Colon (tissue), 2 donors: ENCODE measurements at regions not wholly inside any gene's neighbourhood (a gene's known extent, or its start where the extent isn't known, plus 50 kb on each side); places are given as distances from the start of the nearest gene placed in this dataset.
"Not testable (repeated sequence)": the region's sequence is repeated elsewhere in the genome, so short reads cannot be mapped to it uniquely, and the experiment has no call there.

Source experiments
- FAIRE-seq: peaks from 2 replicates; lab custom pipeline; 2012; peaks lifted over from hg19 to GRCh38; lab: Jason Lieb, UNC
- donor health status: control.
- donor health status: control.

DNA sequence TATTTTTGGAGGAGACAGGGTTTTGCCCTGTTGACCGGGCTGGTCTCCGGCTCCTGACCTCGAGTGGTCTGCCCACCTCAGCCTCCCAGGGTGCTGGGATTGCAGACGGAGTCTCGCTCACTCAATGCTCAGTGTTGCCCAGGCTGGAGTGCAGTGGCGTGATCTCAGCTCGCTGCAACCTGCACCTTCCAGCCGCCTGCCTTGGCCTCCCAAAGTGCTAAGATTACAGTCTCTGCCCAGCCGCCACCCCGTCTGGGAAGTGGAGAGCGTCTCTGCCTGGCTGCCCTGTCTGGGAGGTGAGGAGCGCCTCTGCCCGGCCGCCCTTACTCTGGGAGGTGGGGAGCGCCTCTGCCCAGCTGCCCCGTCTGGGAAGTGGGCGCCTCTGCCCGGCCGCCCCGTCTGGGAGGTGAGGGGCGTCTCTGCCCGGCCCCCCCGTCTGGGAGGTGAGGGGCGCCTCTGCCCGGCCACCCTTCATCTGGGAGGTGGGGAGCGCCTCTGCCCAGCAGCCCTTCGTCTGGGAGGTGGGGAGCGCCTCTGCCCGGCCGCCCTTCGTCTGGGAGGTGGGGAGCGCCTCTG is 249.8 kb upstream of the USP15 start:
- not testable (repeated sequence) for FAIRE-seq

DNA sequence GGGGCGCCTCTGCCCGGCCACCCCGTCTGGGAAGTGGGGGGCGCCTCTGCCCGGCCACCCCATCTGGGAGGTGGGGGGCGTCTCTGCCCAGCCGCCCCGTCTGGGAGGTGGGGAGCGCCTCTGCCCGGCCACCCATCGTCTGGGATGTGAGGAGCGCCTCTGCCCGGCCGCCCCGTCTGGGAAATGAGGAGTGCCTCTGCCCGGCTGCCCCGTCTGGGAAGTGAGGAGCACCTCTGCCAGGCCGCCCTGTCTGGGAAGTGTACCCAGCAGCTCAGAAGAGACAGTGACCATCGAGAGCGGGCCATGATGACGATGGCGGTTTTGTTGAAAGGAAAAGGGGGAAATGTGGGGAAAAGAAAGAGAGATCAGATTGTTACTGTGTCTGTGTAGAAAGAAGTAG is 249.2 kb upstream of the USP15 start:
- FAIRE-seq: not testable (repeated sequence)

DNA sequence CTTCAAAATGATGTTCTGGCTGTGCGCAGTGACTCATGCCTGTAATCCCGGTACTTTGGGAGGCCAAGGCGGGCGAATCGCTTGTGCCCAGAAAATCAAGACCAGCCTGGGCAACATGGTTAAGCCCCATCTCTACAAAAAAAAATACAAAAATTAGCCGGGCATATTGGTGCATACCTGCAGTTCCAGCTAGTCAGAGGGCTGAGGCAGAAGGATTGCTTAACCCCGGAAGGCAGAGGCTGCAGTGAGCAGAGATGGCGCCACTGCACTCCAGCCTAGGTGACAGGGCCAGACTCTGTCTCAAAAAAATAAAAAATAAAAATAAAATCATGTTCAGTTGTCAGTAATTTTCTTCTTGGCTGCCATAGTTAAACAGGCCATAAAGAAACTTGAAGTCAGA is 245.9 kb upstream of the USP15 start:
- no peak for FAIRE-seq

DNA sequence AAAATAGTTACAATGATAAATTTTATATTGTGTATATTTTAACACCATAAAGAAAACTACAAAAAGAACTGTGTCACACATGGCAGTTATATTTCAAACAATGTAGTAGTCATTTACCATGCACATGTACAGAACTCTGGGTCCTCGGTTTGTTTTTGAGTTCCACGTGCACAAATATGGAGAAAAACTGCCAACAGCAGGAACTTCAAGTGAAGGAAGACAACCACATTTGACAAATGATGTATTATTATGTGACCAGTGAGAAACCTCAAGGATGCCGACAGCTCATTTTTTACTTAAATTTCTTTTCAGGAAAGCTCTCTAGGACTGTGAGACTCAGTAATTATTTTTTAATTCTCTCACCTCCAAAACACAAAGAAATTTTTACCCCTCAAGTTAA is 244.2 kb upstream of the USP15 start:
- no peak for FAIRE-seq

DNA sequence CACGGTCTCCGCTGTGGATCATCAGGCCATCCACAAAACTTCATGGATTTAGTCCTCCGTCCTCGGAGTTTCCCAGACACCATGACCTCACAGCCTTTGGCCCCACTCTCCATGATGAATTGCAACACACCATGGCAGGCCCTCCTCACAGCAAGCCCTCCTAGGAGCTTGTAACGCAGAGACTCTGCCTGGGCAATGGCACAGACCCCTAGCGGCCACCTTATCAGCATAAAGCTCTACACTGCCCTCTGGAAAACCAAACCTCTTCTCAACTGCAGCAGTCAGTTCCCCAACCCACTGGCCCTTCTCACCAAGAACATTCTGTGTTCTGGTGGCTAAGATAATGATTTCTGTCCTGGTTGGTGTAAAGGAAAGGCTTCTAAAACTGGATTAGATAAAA is 238.4 kb upstream of the USP15 start:
- FAIRE-seq: no peak

DNA sequence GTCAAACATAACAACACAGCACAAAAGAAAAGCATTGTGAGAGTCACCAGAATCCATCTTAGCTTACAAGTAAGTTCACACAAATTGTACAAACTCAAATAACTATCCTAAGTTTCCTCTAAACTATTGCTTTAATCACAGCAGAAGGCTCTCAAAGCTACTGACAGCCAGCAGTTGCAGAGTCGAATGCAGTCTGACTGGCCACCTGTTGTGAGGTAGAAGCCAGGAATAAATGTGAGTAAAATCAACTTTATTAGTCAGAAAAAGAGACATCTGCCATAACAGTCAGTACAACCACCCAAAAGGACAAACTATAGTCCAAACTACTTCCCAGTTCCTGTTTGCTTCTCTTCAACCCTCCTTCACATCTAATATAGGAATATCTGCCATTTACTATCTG is 231.7 kb upstream of the USP15 start:
- FAIRE-seq: no peak

DNA sequence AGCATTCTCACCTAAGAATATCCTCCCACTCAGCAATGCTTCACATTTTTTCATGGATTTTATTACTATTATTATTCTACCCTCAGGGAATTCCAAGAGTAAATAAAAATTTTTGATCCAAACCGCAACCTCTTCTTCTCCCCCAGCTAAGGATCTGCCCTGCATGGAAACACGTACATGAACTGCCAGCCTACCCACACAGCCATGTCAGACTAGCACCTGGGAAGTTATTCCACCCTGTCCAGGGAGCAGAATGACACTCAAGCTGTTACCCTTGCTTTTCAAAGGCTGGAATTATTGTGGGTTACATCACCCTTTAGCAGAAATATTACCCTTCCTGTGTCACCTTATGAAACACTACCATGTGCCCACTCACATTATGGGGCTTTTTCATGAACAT is 227.3 kb upstream of the USP15 start:
- no peak for FAIRE-seq

DNA sequence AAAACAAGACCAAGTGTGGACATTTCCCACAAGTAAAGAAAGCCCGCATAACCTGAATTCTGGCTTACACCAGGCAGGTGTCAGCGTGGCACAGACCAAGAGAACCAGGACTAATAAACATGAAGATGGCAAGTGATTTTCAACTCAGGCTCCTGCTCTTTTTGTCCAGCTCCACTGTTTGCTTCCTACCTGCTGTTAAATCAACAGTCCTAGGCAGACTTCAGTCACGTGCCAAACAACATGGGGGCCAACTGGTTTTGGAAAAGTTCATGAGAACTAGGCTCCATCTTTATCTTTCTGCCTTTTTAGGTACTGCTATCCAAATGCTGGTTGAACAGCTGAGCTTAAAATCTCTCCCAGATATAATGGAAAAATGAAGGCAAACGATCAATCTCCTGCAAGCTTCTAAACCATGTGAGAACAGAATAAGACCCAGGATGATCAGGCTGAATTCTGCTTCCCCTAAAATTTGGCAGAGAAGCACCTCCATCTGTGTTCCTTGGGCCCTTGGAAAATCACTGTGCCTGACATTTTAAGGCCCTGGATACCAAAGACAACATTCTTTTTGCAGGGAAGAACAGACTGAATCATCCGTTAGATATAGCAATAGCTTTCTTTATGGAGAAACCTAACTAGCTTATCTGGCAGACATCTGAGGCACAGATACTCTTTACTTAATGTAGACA is 215.6 kb upstream of the USP15 start:
- FAIRE-seq: no peak

DNA sequence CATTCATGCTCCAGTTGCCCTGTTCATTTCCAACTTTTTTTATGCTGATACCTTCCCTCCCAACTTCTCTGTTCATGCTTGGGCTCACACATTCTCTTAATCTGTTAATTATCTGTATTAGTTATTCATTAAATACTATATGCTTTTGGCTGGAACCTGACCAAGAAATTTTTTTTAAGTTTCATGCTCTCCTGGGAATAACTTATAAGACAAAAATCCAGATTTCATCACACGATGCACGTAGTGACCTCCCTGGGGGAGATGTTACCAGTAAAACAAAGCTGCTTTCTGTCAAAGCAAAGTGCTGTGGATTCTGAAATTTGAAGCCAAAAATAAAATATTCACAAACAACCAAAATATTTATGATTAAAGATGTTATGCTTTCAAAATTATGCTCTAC is 215.0 kb upstream of the USP15 start:
- no peak for FAIRE-seq

DNA sequence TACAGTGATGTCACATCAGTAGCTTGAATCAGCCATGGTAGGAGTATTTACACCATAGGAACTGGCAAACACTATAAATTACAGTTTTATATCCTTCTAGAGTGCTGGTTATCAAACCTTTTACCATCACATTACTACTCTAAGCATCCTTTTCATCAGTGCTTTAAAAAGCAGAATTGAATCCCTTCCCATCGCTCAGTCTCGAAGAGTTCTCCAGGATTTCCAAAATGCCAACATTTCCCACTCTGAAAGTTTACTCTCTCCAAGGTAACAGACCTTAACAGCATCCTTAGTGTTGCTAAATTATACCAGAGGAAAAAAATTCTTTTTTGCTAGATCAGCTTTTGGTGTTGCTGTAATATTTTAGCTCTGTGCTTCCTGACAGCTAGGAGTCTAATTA is 209.4 kb upstream of the USP15 start:
- no peak for FAIRE-seq

DNA sequence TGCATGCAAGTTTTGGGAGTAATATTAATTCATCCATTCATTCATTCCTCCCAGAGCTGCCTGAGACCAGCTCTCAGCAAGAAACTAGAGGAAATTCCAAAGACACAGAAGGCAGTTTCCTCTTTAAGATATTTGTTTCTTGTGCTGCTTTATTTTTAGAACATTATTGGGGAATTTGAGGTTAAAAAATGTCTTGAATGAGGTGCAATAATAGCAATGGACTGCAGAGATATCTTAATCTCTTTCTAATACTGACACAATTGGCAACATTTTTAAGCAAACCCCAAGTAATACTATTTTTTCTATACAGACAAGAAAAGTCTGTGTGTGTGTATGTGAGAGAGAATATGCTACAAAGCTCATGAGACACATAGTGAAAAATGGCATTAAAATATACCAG is 190.2 kb upstream of the USP15 start:
- FAIRE-seq: no peak

DNA sequence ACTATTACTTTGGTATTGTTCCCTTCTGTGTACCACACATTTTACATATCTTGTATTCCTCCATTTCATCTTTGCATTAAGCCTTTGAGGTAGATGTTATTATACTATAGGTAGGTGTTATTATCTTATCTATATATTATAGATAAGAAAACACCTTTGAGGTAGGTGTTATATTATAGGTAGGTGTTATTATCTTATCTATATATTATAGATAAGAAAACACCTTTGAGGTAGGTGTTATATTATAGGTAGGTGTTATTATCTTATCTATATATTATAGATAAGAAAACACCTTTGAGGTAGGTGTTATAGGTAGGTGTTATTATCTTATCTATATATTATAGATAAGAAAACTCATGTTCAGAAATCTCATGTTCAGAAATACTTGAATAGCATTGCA is 187.0 kb upstream of the USP15 start:
- FAIRE-seq: peak; percentile 99

DNA sequence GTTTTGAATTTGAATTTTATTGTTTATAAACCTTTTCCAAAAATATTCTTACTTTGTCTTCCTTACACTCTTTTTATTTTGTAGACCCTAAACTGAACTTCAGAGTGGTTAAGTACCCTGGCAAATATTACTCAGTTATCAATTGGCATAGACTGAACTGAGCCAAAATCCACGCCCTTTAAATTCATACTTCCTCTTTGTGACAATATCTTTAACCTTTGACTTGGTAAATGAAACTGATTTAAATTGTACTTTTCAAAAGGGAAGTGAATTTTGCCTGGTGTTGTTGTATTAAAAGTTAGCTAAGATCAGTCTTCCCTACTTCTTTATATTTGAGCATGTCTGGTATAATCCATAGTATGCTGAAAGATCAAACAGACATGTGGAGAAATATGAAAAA is 184.3 kb upstream of the USP15 start:
- FAIRE-seq: no peak

DNA sequence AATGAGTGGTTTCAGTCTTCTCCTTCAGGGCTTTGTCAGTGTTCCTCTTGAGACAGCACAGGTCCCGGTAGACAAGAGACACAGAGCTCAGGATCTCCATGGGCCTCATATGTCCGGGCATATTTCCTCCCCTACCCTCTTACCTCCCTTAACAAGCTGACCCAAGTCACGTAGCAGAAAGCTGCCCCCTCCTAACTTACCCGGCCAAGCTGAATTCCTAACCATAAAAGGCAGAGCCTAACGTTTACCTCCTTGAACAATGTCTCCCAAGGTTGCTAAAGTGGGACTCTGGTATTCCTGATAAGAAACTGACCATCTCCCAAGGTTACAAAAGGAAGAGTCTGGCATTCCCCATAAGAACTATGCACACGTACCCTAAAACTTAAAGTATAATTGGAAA is 182.2 kb upstream of the USP15 start:
- FAIRE-seq: no peak

DNA sequence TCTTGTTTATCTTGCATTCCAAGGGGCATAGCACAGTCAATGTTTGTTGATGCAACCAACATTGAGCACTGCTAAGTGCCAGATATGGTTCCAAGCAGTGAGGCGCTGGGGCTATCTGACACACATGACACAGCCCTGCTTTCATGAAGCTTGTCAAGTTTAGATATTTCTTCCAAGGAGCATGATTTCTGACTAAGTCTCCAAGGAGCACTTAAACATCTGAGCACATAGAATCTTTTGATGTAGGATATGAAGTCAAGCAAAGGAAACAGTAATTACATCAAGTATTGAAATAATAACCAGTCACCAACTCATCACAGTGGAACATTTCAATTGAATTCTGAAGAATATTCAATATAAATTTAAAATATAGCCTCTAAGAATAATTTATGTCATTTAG is 177.8 kb upstream of the USP15 start:
- no peak for FAIRE-seq

DNA sequence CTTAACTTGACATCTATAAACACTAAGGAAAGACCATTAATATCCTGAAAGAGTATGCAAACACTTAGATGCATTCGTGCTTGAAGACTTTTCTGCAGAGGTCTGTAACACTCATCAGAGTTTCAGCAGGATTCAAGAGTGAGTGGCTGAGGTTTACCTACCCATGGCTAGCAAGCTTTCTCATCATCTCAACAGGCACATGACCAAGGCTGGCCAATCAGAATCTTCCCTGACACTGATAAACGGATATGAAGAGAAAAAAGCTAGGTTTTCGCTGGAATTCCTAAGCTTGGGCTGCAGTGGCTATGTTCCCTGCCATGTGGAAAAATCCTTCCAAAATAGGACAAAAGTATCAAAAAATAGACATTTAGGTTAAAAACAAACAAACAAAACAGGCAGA is 162.1 kb upstream of the USP15 start:
- FAIRE-seq: no peak

DNA sequence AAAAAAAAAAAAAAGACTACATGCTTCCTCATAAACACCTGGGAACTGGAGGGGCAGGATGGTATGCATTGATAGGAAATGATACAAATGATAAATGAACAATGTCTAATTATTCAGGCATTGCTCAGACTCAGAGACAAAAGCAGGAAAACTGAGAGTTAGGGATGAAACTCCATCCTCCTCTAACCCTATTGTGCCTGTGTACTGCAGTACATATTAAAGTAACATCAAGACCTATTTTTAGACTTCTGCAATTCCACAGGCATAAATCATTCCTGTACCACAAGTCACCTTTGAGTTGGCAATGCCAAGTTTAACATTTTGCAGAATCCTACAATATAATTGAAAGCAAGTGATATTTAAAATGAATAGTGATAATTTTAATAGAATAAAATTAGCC is 156.5 kb upstream of the USP15 start:
- no peak for FAIRE-seq

DNA sequence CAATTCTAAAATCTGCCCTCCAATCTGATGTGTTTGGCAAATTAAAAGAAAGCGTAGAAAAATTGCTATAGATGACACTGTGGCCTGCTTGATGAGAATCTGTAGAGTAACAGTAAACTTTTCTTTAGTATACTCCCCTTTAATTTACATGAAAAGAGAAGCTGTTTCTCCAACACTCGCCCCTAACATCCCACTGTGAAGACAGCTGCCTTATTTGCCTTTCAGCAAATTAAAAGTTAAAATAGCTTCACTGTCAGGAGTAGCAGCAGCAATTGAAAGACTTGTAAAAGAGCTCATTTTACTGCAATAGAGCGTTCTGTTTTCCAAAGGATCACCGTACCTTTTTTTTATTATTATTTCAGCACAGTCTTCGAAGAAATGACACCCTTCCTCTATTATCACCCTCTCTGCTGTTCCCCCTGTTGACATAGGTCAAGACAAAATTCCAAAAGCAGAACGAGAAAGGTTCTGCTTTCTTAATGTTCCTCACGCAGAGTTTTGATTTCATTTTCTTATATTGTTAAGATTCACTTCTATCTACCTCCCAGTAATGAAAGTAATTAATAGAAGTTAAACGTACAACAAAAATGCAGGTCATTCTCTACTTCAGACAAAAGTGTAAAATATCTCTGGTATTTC is 153.5 kb upstream of the USP15 start:
- FAIRE-seq: no peak

DNA sequence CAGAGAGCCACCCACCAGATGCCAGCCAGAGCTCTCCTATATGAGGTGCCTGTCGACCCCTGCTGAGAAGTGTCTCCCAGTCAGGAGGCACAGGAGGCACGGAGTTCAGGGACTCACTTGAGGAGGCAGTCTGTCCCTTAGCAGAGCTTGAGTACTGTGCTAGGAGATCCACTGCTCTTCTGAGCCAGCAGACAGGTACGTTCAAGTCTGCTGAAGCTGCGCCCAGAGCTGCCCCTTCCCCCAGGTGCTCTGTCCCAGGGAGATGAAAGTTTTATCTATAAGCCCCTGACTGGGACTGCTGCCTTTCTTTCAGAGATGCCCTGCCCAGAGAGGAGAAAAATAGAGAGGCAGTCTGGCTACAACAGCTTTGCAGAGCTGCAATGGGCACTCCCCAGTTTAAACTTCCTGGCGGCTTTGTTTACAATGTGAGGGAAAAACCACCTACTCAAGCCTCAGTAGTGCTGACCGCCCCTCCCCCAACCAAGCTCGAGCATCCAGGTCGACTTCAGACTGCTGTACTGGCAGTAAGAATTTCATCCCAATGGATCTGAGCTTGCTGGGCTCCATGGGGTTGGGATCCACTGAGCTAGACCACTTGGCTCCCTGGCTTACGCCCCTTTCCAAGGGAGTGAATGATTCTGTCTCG is 146.7 kb upstream of the USP15 start:
- no peak for FAIRE-seq

DNA sequence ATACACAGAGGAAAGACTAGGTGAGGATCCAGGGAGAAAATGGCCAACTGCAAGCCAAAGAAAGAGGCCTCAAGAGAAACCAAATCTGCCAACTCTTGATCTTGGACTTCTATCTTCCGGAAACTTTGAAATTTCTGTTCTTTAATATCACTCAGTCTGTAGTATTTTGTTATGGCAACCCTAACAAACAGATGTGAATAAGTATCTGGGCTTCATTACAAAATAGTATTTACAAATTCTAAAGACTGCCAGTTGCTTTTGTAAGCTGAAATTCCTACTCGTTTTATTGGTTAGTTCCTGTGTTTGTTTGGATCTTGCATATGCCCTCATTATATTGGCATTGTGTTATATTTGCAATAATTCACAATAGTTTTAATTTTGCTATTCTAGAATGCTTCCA is 143.2 kb upstream of the USP15 start:
- no peak for FAIRE-seq

DNA sequence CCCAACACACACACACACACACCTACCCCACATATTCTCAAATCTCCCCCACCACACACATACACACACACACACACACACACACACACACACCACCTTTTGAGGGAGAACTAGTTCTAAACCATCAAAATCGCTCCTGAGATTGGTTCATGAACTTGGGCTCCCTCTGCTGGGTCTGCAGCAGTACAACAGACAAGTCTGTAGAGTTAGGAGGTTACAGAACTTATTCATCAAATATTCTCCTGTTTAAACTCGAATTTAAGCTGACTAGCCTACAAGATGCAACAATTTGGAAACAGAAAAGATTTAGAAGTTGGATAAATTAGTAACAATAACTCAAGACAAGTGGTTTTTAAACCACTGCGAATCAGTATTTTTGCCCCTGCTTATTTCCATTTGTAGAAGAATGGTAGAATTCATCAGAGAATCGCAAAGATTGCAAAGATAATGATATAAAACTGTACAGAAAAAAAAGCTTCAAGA is 136.4 kb upstream of the USP15 start:
- no peak for FAIRE-seq

DNA sequence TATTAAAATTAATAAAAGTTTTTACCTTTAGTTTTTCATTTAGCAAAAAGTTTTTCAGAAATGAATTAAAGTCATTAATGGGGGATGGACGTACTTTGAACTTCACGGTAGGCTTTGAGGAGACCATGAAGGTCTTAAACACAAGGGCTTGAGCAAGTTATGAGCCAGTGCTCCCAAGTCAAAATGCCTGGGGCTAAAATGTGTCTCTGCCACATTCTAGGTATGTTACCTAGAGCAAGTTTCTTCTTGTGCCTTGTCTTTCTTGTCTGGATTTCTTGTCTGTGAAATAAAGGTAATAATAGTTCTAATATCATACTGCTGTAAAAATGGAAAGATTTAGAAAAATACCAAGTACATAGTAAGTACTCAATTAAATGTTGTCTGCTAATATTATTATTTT is 132.7 kb upstream of the USP15 start:
- FAIRE-seq: no peak
